NCI-H774 (cell line): ENCODE measurements at regions not wholly inside any gene's neighbourhood (a gene's known extent, or its start where the extent isn't known, plus 50 kb on each side); places are given as distances from the start of the nearest gene placed in this dataset.

Experiments used
- DNase-seq: peaks from one replicate; lab custom pipeline; 2025; lab: John Stamatoyannopoulos, UW

- DNase-seq: no peak
Observed at GRCh38 chr6:108778421-108779186, 69.6 kb upstream of the ARMC2 start.

- no peak for DNase-seq
Observed at GRCh38 chr6:108779536-108780275, 68.5 kb upstream of the ARMC2 start.

DNA sequence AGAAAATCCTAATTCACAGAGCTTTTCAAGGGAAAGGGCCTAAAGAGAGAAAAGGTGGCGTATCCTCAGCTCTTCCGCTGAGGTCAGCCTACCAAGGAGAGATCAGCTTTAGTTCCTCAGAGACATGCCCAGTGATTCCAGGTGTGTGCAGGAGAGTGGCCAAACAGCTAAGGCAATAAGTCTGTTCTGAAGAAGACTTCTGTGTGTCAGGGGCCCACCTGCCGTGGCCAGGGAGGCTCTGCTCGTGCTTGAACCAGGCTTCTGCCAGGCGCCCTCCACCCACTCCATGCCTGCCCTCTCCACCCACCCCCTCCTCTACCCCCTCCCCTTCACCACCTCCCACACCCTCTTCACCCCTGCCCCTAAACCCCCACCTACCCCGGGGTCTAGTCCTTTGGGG is 67.4 kb upstream of the ARMC2 start:
- DNase-seq: no peak

GRCh38 chr6:108781419-108782100 is 66.7 kb upstream of the ARMC2 start:
- no peak for DNase-seq

DNA sequence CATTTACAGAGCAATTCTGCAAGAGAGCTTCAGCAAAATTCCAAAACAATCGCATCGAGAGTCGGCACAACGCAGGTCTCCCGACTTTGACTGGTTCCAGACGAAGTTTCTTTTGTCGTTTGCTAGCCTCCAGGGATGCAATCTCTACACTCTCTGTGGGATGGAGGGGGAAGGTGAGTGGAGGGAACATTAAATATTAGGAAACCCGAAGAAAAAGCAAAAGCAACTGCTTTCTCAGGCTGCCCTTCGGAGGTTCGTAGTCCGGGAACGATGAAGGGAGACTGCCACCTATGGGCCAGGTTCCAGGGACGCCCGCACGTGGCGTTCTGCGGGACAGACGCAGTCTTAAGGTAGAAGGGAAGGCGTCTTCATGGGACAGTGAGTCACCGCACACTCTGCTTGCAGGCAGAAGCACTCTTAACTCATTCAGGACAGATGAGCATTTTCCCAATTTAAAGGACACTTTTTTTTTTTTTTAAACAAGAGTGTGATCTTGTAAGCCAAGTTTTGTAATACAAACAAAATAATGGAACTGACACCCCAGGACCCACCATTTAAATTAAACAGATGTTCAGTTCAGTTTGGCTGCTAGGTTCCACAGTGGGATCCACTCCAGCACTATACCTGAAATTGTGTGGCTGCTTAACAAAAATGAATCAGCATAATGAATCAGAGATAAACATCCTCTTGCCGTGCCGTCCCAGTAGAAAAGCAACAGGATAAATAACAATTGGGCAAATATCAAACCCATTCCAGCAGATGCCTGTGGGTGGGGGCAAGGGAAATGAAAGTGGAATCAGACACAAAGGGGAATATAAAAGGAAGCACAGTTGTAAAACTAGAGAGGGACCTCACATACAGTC is 65.8 kb upstream of the ARMC2 start:
- peak; percentile 78 for DNase-seq

DNA sequence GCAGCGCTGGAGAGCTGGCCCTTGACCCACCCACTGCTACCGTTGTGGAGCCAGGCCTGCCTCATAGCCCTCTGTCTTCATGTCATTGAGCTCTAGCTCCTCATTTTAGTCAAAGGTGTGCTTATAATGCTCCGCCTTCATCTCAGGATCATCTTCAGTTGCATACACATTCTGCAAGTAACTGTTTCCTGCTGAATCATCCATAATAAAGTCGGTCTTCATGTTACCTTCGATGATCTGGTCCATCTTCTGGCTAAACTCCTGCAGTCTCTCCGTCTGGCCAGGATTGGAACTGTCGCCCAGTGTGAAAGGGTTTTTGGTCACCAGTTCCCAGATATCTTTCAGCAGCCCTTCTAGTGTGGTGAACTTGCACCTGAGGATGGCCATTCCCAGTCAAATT is 62.6 kb upstream of the ARMC2 start:
- DNase-seq: no peak

DNA sequence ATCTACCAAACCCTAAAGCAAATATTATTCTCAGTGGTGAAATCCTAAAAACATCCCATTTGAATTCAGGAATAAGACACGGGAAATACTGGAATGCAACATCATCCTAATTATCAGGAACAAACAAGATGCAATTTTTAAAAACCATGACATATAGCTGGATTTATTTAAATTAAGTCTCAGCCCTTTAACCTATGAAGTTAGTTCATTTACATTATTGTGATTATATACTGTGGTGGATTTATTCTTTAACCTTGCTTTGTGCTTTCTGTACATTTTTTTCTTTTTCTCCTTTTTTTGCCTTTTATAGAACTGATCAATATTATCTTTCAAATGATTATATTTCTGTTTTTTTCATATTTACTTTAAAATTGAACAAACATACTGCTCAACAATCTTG is 59.8 kb upstream of the ARMC2 start:
- no peak for DNase-seq

GRCh38 chr6:108789475-108789874 is 58.7 kb upstream of the ARMC2 start:
- no peak for DNase-seq

DNA sequence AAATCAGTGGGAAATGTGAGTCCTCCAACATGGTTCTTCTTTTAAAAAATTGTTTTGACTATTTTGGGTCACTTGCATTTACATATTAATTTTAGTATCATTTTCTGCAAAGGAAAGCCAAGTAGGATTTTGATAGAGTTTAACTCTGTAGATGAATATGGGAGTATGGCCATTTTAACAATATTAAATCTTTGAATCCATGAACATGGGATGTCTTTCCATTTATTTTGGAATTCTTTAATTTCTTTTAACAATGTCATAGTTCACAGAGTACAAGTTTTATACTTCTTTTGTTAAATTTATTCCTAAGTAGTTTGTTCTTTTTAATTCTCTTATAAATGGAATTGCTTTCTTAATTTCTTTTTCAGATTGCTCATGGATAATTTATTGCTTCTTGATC is 56.5 kb upstream of the ARMC2 start:
- no peak for DNase-seq

DNA sequence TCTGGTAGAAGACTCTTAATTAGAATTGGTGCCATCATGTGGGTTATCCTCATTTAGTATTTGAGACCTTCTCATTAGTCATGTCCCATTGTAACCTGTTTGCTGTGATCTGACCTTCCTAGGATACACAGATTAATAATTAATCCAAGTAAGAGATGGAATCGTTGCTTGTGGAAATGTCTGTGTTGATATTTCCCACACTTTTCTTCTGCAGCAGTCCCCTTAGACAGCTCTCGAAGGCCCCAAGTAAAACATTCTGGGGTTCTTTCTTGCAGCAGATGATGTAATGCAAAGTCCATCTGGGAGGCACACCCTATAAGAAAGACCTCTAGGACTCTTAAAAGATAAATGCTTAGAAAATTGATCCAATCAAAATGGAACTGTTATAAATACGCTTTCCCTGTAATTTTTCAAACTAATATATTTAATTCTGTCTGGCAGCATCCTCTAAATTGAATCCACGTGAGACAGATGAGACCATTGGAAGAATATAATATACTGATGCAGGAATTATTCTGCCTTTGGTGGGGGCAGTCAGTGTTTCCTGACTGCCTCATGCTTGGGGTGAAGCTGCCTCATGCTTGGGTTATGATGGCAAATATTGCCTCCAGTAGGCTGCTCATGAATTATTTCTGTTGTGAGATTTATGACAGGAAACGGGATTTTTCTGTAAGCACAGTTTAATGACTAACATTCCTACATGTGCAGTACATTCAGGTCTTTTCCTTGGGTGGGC is 54.5 kb upstream of the ARMC2 start:
- no peak for DNase-seq

DNA sequence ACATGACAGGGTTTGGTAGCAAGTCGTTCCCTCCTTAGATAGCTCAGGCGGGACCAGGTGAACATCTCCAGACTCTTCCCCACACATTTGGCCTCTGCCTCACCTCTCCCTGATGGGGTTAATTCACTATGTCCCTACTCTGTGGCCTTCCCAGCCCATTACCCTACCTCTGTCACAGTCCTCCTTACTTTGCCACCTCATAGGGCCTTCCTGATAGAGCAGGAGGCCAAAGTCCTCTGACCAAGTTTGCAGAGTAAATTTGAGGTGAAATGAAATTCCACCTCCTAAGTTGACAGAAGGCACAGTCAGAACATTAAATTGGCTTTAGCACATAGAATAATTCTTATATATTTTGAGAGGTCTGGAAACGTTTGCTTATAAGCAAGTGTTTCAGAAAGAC is 53.1 kb upstream of the ARMC2 start:
- DNase-seq: no peak

- no peak for DNase-seq
Observed at GRCh38 chr6:108795814-108796213, 52.4 kb upstream of the ARMC2 start.

- no peak for DNase-seq
Observed at GRCh38 chr6:108796875-108797274, 51.3 kb upstream of the ARMC2 start.

GRCh38 chr6:108797951-108798669 is 50.1 kb upstream of the ARMC2 start:
- DNase-seq: no peak
